ENCODE measurements at regions not wholly inside any gene's neighbourhood (a gene's known extent, or its start where the extent isn't known, plus 50 kb on each side); places are given as distances from the start of the nearest gene placed in this dataset.

GRCh38 chr10:111265341-111265740 is 188.5 kb downstream of the ADRA2A start:
- TF ChIP-seq CTCF (conservative IDR thresholded peaks at IDR 0.05; ENCODE audit: low read length), result no peak
- no peak for TF ChIP-seq EZH2phosphoT487 (IDR thresholded peaks at IDR 0.05; ENCODE audit: borderline replicate concordance)

Measured in Loucy (cell line).